HG03571 (cell line): ENCODE measurements at regions not wholly inside any gene's neighbourhood (a gene's known extent, or its start where the extent isn't known, plus 50 kb on each side); places are given as distances from the start of the nearest gene placed in this dataset.
A peak's percentile ranks its signal among the peaks of the same experiment; 100 is the strongest.

Experiments
- ATAC-seq: cut with Tn5 transposase; IDR thresholded peaks from one replicate; pipeline ENCODE4 v1.9.1; 2021; ENCODE audit not compliant: unreplicated experiment

- ATAC-seq: no peak
Observed at GRCh38 chr2:188196343-188197008, 95.2 kb upstream of the GULP1 start.

- no peak for ATAC-seq
Observed at GRCh38 chr2:188199716-188200128, 92.0 kb upstream of the GULP1 start.

- no peak for ATAC-seq
Observed at GRCh38 chr2:188201639-188202038, 90.0 kb upstream of the GULP1 start.

GRCh38 chr2:188202777-188203176, 88.9 kb upstream of the GULP1 start:
- no peak for ATAC-seq

GRCh38 chr2:188203776-188204175, 87.9 kb upstream of the GULP1 start:
- ATAC-seq: no peak

- no peak for ATAC-seq
Observed at GRCh38 chr2:188204824-188205223, 86.8 kb upstream of the GULP1 start.

- no peak for ATAC-seq
Observed at GRCh38 chr2:188207554-188207953, 84.1 kb upstream of the GULP1 start.

- ATAC-seq: no peak
Observed at GRCh38 chr2:188209218-188209617, 82.5 kb upstream of the GULP1 start.

- ATAC-seq: no peak
Observed at GRCh38 chr2:188217264-188217663, 74.4 kb upstream of the GULP1 start.

GRCh38 chr2:188219541-188219940, 72.1 kb upstream of the GULP1 start:
- no peak for ATAC-seq

- ATAC-seq: no peak
Observed at GRCh38 chr2:188220535-188220934, 71.1 kb upstream of the GULP1 start.

GRCh38 chr2:188227713-188228112, 64.0 kb upstream of the GULP1 start:
- ATAC-seq: no peak

- peak; percentile 64 for ATAC-seq
Observed at GRCh38 chr2:188235364-188235763, 56.3 kb upstream of the GULP1 start.

- no peak for ATAC-seq
Observed at GRCh38 chr2:188238386-188238785, 53.3 kb upstream of the GULP1 start.
